Astrocyte (in vitro differentiated cells and primary cell): ENCODE measurements at regions not wholly inside any gene's neighbourhood (a gene's known extent, or its start where the extent isn't known, plus 50 kb on each side); places are given as distances from the start of the nearest gene placed in this dataset.

Experiments
- EZH2 ChIP-seq: IDR thresholded peaks from 2 replicates; pipeline ENCODE4 v1.6.1; 2012; ENCODE audit warnings: mild to moderate bottlenecking, low read length, inconsistent platforms; ENCODE audit not compliant: insufficient read depth
- TF ChIP-seq, protein P1 (sequence below): IDR thresholded peaks from 2 replicates; pipeline ENCODE4 v1.5.1; 2011; ENCODE audit warnings: low read depth, mild to moderate bottlenecking, inconsistent platforms, low read length, moderate library complexity; ENCODE audit not compliant: insufficient read depth

DNA sequence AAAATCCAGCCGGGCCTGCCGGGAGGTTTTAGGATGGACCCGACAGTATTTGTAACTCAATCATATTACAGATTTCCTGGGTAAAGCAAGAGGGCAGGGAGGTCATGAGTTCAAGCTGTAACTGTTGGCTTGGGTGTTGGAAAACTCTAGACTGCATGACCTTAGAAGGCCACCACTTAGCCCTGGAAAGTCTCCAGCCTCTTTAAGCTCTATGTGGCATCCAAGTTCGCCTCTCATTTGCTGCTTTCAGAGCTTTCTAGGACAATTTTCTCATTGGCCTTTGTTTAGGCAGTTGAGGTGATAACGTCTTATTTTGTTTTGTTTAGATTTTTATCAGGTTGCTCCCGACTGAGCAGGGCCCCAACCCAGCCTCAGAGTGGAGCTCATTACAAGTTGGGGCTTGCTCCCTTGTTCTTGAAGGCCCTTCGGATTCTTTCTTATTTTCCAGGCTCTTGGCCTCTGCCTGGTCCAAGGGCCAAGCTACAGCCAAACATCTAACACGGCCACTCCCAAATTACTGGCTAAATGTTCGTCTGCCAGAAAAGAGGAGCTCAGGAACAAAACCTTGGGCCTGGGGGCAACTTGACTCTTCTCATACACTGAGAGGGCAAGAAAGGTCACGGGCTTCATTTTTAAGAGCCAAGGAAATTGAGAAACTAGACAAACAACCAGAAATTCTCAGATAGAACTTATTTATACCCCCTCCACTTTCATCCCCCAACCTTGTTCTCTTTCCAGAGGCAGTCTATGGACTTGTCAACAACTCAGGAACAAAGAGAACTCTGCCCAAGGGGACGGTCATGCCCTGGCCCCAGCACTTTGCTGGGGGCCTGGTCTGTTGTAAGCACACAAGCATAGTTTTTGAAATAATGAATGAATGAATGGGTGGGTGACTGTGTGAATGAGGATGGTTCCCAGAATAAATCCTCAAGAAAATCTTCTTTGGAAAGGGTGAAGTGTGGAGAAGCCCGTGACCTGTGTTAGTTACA, 526.9 kb downstream of the BNC2 start:
- TF ChIP-seq EZH2 = no peak
- TF ChIP-seq, protein P1, sequence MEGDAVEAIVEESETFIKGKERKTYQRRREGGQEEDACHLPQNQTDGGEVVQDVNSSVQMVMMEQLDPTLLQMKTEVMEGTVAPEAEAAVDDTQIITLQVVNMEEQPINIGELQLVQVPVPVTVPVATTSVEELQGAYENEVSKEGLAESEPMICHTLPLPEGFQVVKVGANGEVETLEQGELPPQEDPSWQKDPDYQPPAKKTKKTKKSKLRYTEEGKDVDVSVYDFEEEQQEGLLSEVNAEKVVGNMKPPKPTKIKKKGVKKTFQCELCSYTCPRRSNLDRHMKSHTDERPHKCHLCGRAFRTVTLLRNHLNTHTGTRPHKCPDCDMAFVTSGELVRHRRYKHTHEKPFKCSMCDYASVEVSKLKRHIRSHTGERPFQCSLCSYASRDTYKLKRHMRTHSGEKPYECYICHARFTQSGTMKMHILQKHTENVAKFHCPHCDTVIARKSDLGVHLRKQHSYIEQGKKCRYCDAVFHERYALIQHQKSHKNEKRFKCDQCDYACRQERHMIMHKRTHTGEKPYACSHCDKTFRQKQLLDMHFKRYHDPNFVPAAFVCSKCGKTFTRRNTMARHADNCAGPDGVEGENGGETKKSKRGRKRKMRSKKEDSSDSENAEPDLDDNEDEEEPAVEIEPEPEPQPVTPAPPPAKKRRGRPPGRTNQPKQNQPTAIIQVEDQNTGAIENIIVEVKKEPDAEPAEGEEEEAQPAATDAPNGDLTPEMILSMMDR = no peak
